ENCODE measurements at regions not wholly inside any gene's neighbourhood (a gene's known extent, or its start where the extent isn't known, plus 50 kb on each side); places are given as distances from the start of the nearest gene placed in this dataset.
"Not testable (repeated sequence)": the region's sequence is repeated elsewhere in the genome, so short reads cannot be mapped to it uniquely, and the experiment has no call there.

GRCh38 chr2:130265570-130266247, 67.5 kb upstream of the TUBA3E start:
- TF ChIP-seq EP300, CTCF (IDR thresholded peaks at IDR 0.05): not testable (repeated sequence)
